Esophagus squamous epithelium (tissue), 4 donors: ENCODE measurements at regions not wholly inside any gene's neighbourhood (a gene's known extent, or its start where the extent isn't known, plus 50 kb on each side); places are given as distances from the start of the nearest gene placed in this dataset.
"Not testable (repeated sequence)": the region's sequence is repeated elsewhere in the genome, so short reads cannot be mapped to it uniquely, and the experiment has no call there.

Experiments used
- CTCF ChIP-seq, 6 experiments: fragments of 450-650 bp in 4 of 6; fragments of 200-600 bp in 2 of 6; sonication (generic) in 2 of 6; IDR thresholded peaks; one replicate each; pipeline ENCODE4 v1.5.1; 2016 to 2019; ENCODE audit warnings: antibody characterized with exemption in 6 of 6, mild to moderate bottlenecking in 4 of 6, moderate library complexity in 4 of 6
- POLR2A ChIP-seq, 4 donors: fragments of 450-650 bp; IDR thresholded peaks; one replicate each; pipeline ENCODE4 v1.6.1; 2017; ENCODE audit warnings: antibody characterized with exemption in 4 of 4, mild to moderate bottlenecking in 4 of 4, moderate library complexity in 3 of 4

DNA sequence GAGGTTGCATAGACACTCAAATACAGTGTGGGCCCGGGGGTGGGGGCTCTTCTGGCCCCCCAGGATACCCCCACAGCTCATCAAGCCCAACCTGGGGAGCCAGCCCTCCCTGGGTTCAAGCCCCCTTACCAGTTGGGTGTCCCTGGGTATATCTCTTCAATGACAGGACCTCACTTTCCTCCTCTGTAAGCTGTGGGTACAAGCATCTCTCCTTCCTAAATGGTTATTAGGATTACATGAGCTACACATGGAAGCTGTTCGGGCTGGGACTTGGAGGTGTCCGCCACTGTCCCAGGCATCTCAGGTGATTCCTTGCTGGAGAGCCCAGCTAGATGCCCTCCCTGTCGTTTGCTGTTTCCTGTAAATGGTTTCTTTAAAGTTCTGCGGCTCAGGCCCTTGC lies 103.5 kb downstream of the CRLF3 start:
- not testable (repeated sequence) for TF ChIP-seq POLR2A, CTCF (IDR thresholded peaks at IDR 0.05)
